CD14-positive monocyte (primary cell): ENCODE measurements at regions not wholly inside any gene's neighbourhood (a gene's known extent, or its start where the extent isn't known, plus 50 kb on each side); places are given as distances from the start of the nearest gene placed in this dataset.

Experiments used
- DNase-seq, 3 donors: peaks; one replicate each; pipeline ENCODE4 v3.0.0-alpha.2; 2011 to 2022
- H2AFZ ChIP-seq: 2 replicates; pipeline ENCODE4 v1.6.0; 2012; ENCODE audit warnings: mild to moderate bottlenecking, low read depth, low read length, inconsistent platforms; ENCODE audit not compliant: insufficient read depth, poor library complexity, severe bottlenecking
- H3K27ac ChIP-seq, 2 donors: 1 replicate in 1 of 2; 2 replicates in 1 of 2; pipeline ENCODE4 v1.5.1; 2012 to 2013; ENCODE audit warnings: low read length in 2 of 2, control low read depth in 1 of 2, inconsistent platforms in 1 of 2, low read depth in 1 of 2, mild to moderate bottlenecking in 1 of 2
- H3K27me3 ChIP-seq, 2 donors: one replicate each; pipeline versions ENCODE4 v1.6.0 to v1.6.1; 2011 to 2013; ENCODE audit warnings: low read length in 2 of 2; ENCODE audit not compliant: control insufficient read depth in 2 of 2, insufficient read depth in 2 of 2
- H3K36me3 ChIP-seq, 2 donors: replicated peaks in 1 of 2; 1 replicate in 1 of 2; 2 replicates in 1 of 2; pipeline versions ENCODE4 v1.5.1 to v1.6.1; 2012 to 2013; ENCODE audit warnings: low read length in 2 of 2, control low read depth in 1 of 2, inconsistent platforms in 1 of 2, mild to moderate bottlenecking in 1 of 2; ENCODE audit not compliant: insufficient read depth in 2 of 2, control insufficient read depth in 1 of 2
- H3K4me1 ChIP-seq, 2 donors: 1 replicate in 1 of 2; 2 replicates in 1 of 2; pipeline versions ENCODE4 v1.5.1 to v1.6.1; 2012 to 2013; ENCODE audit warnings: low read length in 2 of 2, control low read depth in 1 of 2, inconsistent platforms in 1 of 2, mild to moderate bottlenecking in 1 of 2, moderate library complexity in 1 of 2; ENCODE audit not compliant: insufficient read depth in 2 of 2, control insufficient read depth in 1 of 2
- H3K4me2 ChIP-seq: replicated peaks from 2 replicates; pipeline ENCODE3; 2012; ENCODE audit warnings: low read length, moderate library complexity, mild to moderate bottlenecking; ENCODE audit not compliant: poor library complexity, severe bottlenecking; ENCODE audit errors: extremely low read depth
- H3K4me3 ChIP-seq, 3 experiments: fragments of 200-600 bp in 1 of 3; sonication (generic) in 1 of 3; replicated peaks in 1 of 3; 1 replicate in 2 of 3; 2 replicates in 1 of 3; pipeline ENCODE4 v1.5.1; 2011 to 2013; ENCODE audit warnings: low read length in 3 of 3, mild to moderate bottlenecking in 3 of 3, control low read depth in 2 of 3, low read depth in 2 of 3, inconsistent platforms in 1 of 3, moderate library complexity in 1 of 3
- H3K79me2 ChIP-seq: 2 replicates; pipeline ENCODE4 v1.6.0; 2012; ENCODE audit warnings: mild to moderate bottlenecking, control low read depth, inconsistent platforms, low read length, moderate library complexity; ENCODE audit not compliant: insufficient read depth
- H3K9ac ChIP-seq: 2 replicates; pipeline ENCODE4 v1.6.0; 2017; ENCODE audit warnings: low read length, mild to moderate bottlenecking; ENCODE audit not compliant: insufficient read depth, poor library complexity, severe bottlenecking
- H3K9me3 ChIP-seq, 2 donors: replicated peaks in 1 of 2; 1 replicate in 1 of 2; 2 replicates in 1 of 2; pipeline versions ENCODE4 v1.5.1 to v1.6.1; 2012 to 2013; ENCODE audit warnings: low read length in 2 of 2, control low read depth in 1 of 2; ENCODE audit not compliant: control insufficient read depth in 1 of 2, insufficient read depth in 1 of 2
- H4K20me1 ChIP-seq: 2 replicates; pipeline ENCODE4 v1.6.0; 2012; ENCODE audit warnings: mild to moderate bottlenecking, low read length, control low read depth, moderate library complexity; ENCODE audit not compliant: insufficient read depth
- H3K27ac Mint-ChIP-seq, 7 donors: one replicate each; pipeline ENCODE4 v1.8.0; 2020; ENCODE audit warnings: mild to moderate bottlenecking in 7 of 7, mixed read lengths in 7 of 7, moderate library complexity in 6 of 7, inconsistent platforms in 2 of 7
- H3K27me3 Mint-ChIP-seq, 3 donors: one replicate each; pipeline ENCODE4 v1.8.0; 2021 to 2022; ENCODE audit warnings: low read depth in 3 of 3, mild to moderate bottlenecking in 3 of 3, mixed read lengths in 3 of 3, moderate library complexity in 3 of 3, inconsistent platforms in 1 of 3
- H3K36me3 Mint-ChIP-seq, 2 donors: one replicate each; pipeline ENCODE4 v1.8.0; 2020; ENCODE audit warnings: mixed read lengths in 2 of 2, inconsistent platforms in 1 of 2, mild to moderate bottlenecking in 1 of 2
- H3K4me1 Mint-ChIP-seq: one replicate; pipeline ENCODE4 v1.8.0; 2020; ENCODE audit warnings: mild to moderate bottlenecking, mixed read lengths
- H3K4me3 Mint-ChIP-seq, 2 donors: one replicate each; pipeline ENCODE4 v1.8.0; 2020; ENCODE audit warnings: mild to moderate bottlenecking in 2 of 2, mixed read lengths in 2 of 2, moderate library complexity in 1 of 2
- H3K9me3 Mint-ChIP-seq, 7 donors: one replicate each; pipeline ENCODE4 v1.8.0; 2020 to 2022; ENCODE audit warnings: mixed read lengths in 7 of 7, mild to moderate bottlenecking in 6 of 7, moderate library complexity in 6 of 7, inconsistent platforms in 2 of 7
- WGBS: methylation state at CpG from one replicate; pipeline ENCODE4 v1.1.5; 2013; ENCODE audit warnings: missing lambda C conversion rate; ENCODE audit not compliant: insufficient coverage; 5-methylcytosine and 5-hydroxymethylcytosine counted together
- intact Hi-C, 2 donors: fragments of 100-400 bp; cut with micrococcal nuclease; formaldehyde crosslinking; loops; one replicate each; pipeline versions ENCODE4 v1.15.0 to v1.15.1; 2023
- TF ChIP-seq, protein P1 (sequence below): fragments of 200-600 bp; IDR thresholded peaks from one replicate; pipeline ENCODE4 v1.8.0; 2022; ENCODE audit warnings: antibody characterized with exemption, mild to moderate bottlenecking

DNA sequence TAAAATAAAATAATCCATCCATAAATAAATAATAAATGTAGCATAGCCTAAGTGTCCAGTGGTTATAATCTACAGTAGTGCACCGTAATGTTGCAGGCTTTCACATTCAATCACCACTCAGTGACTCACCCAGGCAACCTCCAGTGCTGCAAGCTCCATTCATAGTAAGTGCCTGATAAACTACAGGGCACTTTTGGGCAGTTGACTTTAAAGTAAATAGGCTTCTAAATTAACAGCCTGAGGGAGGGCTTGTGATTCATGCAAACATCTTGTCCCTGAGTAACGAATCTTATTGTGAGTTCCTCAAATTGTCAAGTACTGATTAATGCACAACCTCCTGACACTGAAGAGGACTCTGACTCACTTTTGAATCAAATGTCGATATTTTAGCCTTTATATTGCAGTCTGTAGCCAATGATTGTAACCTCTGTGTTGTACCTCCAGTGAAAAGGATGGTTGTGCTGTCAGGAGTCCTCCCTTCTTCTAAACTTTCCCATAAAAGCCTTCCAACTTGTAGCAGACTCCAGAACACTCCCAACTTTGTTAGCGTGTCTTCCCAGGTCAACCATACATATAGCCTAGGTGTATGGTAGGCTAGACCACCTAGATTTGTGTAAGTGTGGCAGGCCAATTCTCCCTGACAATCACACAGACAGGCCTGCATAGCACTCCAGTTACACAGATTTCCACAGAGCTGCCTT is 55.0 kb upstream of the BICD1 start:
- intact Hi-C loops, result no loop called here
- peak overlapping the region in 2 of 7 donors; percentile 68 to 79 for H3K27ac Mint-ChIP-seq

DNA sequence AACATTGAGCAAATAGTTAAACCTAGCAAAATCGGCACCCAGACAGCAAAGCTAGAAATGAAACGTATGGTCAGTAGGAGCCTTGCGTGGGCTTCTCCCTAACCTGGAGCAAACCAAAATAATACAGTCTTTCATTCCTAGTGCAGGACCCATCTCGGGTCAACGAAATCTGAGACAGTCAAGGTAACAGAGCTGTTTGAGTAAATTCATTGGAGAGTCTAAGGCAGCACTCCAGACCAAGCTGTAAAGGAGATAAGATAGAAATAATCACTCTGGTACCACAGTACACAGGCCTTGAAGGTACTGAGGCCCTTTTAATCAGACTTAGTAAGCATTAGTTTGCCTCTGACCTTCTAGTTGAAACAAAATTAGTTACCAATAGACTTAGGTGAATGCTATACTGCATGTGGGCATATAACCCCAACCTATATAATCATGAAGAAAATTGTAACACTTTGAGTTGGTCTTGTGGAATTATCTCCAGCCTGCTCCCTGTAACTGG is 54.4 kb upstream of the BICD1 start:
- peaks cover 3% of the 10 kb centered on the region for H3K4me1 Mint-ChIP-seq
- Histone ChIP-seq H3K9ac (no peak overlapping the region), H3K27ac (no peak overlapping the region), H3K4me2 (no peak overlapping the region), H3K79me2 (no peaks in the 10 kb centered on the region), H2AFZ (no peak overlapping the region), H3K4me1 (no peaks in the 10 kb centered on the region), H4K20me1 (no peaks in the 10 kb centered on the region), H3K36me3 (no peaks in the 10 kb centered on the region), H3K27me3 (no peaks in the 10 kb centered on the region), H3K9me3 (peaks cover 6 to 11% of the 10 kb centered on the region in 2 donors), H3K4me3 (no peak overlapping the region)
- intact Hi-C loops, result no loop called here
- no peak for DNase-seq
- H3K36me3 Mint-ChIP-seq, result no peaks in the 10 kb centered on the region
- H3K4me3 Mint-ChIP-seq, result no peak overlapping the region
- TF ChIP-seq, protein P1, sequence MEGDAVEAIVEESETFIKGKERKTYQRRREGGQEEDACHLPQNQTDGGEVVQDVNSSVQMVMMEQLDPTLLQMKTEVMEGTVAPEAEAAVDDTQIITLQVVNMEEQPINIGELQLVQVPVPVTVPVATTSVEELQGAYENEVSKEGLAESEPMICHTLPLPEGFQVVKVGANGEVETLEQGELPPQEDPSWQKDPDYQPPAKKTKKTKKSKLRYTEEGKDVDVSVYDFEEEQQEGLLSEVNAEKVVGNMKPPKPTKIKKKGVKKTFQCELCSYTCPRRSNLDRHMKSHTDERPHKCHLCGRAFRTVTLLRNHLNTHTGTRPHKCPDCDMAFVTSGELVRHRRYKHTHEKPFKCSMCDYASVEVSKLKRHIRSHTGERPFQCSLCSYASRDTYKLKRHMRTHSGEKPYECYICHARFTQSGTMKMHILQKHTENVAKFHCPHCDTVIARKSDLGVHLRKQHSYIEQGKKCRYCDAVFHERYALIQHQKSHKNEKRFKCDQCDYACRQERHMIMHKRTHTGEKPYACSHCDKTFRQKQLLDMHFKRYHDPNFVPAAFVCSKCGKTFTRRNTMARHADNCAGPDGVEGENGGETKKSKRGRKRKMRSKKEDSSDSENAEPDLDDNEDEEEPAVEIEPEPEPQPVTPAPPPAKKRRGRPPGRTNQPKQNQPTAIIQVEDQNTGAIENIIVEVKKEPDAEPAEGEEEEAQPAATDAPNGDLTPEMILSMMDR, result no peak
- peaks cover 0 to 2% (median 2%) of the 10 kb centered on the region in 3 donors for H3K27me3 Mint-ChIP-seq
- WGBS, result no CpG with 5 or more reads among the region's 5 CpGs
- H3K27ac Mint-ChIP-seq, result peak overlapping the region in 2 of 7 donors; percentile 68 to 79
- peaks cover 4 to 11% (median 8%) of the 10 kb centered on the region in 7 donors for H3K9me3 Mint-ChIP-seq

More for the DNA sequence above, 55.0 kb upstream of the BICD1 start:
- WGBS, result 0% methylated on average over 1 of the region's 4 CpGs
- H3K27me3 Mint-ChIP-seq, result peaks cover 0 to 2% (median 2%) of the 10 kb centered on the region in 3 donors
- Histone ChIP-seq H3K79me2 (no peaks in the 10 kb centered on the region), H3K9me3 (peaks cover 6 to 11% of the 10 kb centered on the region in 2 donors), H3K4me1 (no peaks in the 10 kb centered on the region), H3K4me3 (no peak overlapping the region), H3K27me3 (no peaks in the 10 kb centered on the region), H4K20me1 (no peaks in the 10 kb centered on the region), H3K4me2 (no peak overlapping the region), H3K9ac (no peak overlapping the region), H3K36me3 (no peaks in the 10 kb centered on the region), H2AFZ (peak overlapping the region; percentile 29), H3K27ac (no peak overlapping the region)
- no peaks in the 10 kb centered on the region for H3K36me3 Mint-ChIP-seq
- H3K4me3 Mint-ChIP-seq, result no peak overlapping the region
- peaks cover 4 to 11% (median 8%) of the 10 kb centered on the region in 7 donors for H3K9me3 Mint-ChIP-seq
- H3K4me1 Mint-ChIP-seq, result peaks cover 3% of the 10 kb centered on the region
- DNase-seq, result peak; percentile 39 to 82 (median 67)
- TF ChIP-seq, protein P1, result no peak
